HCT116 (cell line): ENCODE measurements at regions not wholly inside any gene's neighbourhood (a gene's known extent, or its start where the extent isn't known, plus 50 kb on each side); places are given as distances from the start of the nearest gene placed in this dataset.

Source experiments
- ATAC-seq: fragments of 200-7000 bp; cut with Tn5 transposase; 2 replicates; pipeline ENCODE4 v1.9.1; 2020; ENCODE audit warnings: mild to moderate bottlenecking, moderate library complexity
- BruUV-seq: library from RNA; stranded (reverse); fragments of 400-500 nt; replicated peaks from 2 replicates; lab custom pipeline; 2021; lab: Mats Ljungman, UMichigan
- CTCF ChIA-PET: fragments of 300-600 bp; sonication (Branson Sonifier 250); formaldehyde crosslinking; loops from one replicate; lab custom pipeline; 2021; ENCODE audit warnings: antibody characterized with exemption; lab: Charles Lee
- POLR2A ChIA-PET: fragments of 300-600, 350-600 bp; sonication (Branson Sonifier 250); formaldehyde crosslinking; loops from one replicate; lab custom pipeline; 2021; ENCODE audit warnings: antibody characterized with exemption; lab: Charles Lee
- RAD21 ChIA-PET, 2 experiments: fragments of 300-600 bp; sonication (Branson Sonifier 250); formaldehyde crosslinking; loops; one replicate each; lab custom pipeline; 2023; ENCODE audit warnings: low total read pairs in 2 of 2; ENCODE audit not compliant: uncharacterized antibody in 2 of 2, unreplicated experiment in 2 of 2, low non-redundant PET in 1 of 2; lab: Charles Lee
- DNase-seq: peaks from one replicate; pipeline ENCODE4 v3.0.0-alpha.2; 2010; ENCODE audit warnings: low read depth, low spot score
- H2AFZ ChIP-seq: fragments of 200-600 bp; shearing (Covaris generic), sonication (generic); 2 replicates; pipeline ENCODE4 v1.6.1; 2017; ENCODE audit warnings: low read depth, mixed run types, mixed read lengths, antibody characterized with exemption, low read length; ENCODE audit not compliant: poor library complexity, severe bottlenecking
- H3K27ac ChIP-seq: 2 replicates; pipeline ENCODE4 v1.5.1; 2012; ENCODE audit warnings: low read depth, low read length
- H3K27me3 ChIP-seq: fragments of 200-600 bp; sonication (generic); 2 replicates; pipeline ENCODE4 v1.6.1; 2016; ENCODE audit warnings: mixed run types, low read length, mixed read lengths; ENCODE audit not compliant: insufficient read depth
- H3K36me3 ChIP-seq, 2 experiments: fragments of 200-500 bp in 1 of 2; fragments of 200-600 bp in 1 of 2; sonication (Bioruptor generic) in 1 of 2; sonication (generic) in 1 of 2; 2 replicates each; pipeline versions ENCODE4 v1.5.1 to v1.6.1; 2014 to 2016; ENCODE audit warnings: low read length in 2 of 2, inconsistent platforms in 1 of 2, mixed read lengths in 1 of 2, mixed run types in 1 of 2; ENCODE audit not compliant: insufficient read depth in 2 of 2, control insufficient read depth in 1 of 2
- H3K4me1 ChIP-seq, 2 experiments: fragments of 200-600 bp in 1 of 2; sonication (generic) in 1 of 2; 2 replicates each; pipeline versions ENCODE4 v1.5.1 to v1.6.1; 2012 to 2017; ENCODE audit warnings: low read length in 2 of 2, inconsistent platforms in 1 of 2, mild to moderate bottlenecking in 1 of 2, mixed read lengths in 1 of 2, mixed run types in 1 of 2, moderate library complexity in 1 of 2; ENCODE audit not compliant: insufficient read depth in 2 of 2, control insufficient read depth in 1 of 2
- H3K4me2 ChIP-seq: fragments of 200-600 bp; sonication (generic); 2 replicates; pipeline ENCODE4 v1.6.1; 2017; ENCODE audit warnings: mixed run types, low read length, mixed read lengths
- H3K4me3 ChIP-seq, 2 experiments: fragments of 200-600 bp in 1 of 2; sonication (generic) in 1 of 2; replicated peaks in 1 of 2; 2 replicates each; pipeline ENCODE4 v1.5.1; 2011 to 2016; ENCODE audit warnings: low read length in 2 of 2, control low read depth in 1 of 2, low read depth in 1 of 2, mild to moderate bottlenecking in 1 of 2, mixed read lengths in 1 of 2, mixed run types in 1 of 2
- H3K79me2 ChIP-seq: fragments of 200-600 bp; sonication (generic); 2 replicates; pipeline ENCODE4 v1.6.1; 2017; ENCODE audit warnings: mild to moderate bottlenecking, mixed run types, low read length, moderate library complexity, mixed read lengths; ENCODE audit not compliant: insufficient read depth
- H3K9ac ChIP-seq: fragments of 200-600 bp; sonication (generic); 2 replicates; pipeline ENCODE4 v1.6.1; 2016; ENCODE audit warnings: low read length, mixed read lengths
- H3K9me2 ChIP-seq: fragments of 200-600 bp; sonication (generic), shearing (Covaris generic); 2 replicates; pipeline ENCODE4 v1.6.1; 2017; ENCODE audit warnings: mixed run types, mild to moderate bottlenecking, moderate library complexity; ENCODE audit not compliant: insufficient read depth
- H3K9me3 ChIP-seq, 2 experiments: fragments of 200-500 bp in 1 of 2; fragments of 200-600 bp in 1 of 2; sonication (Bioruptor generic) in 1 of 2; sonication (generic) in 1 of 2; 2 replicates each; pipeline ENCODE4 v1.6.1; 2014 to 2017; ENCODE audit warnings: low read length in 2 of 2, mixed read lengths in 2 of 2, inconsistent platforms in 1 of 2, low read depth in 1 of 2, mild to moderate bottlenecking in 1 of 2, mixed run types in 1 of 2, moderate library complexity in 1 of 2; ENCODE audit not compliant: control insufficient read depth in 1 of 2, insufficient read depth in 1 of 2
- H4K20me1 ChIP-seq: fragments of 200-600 bp; sonication (generic), shearing (Covaris generic); 2 replicates; pipeline ENCODE4 v1.6.1; 2017; ENCODE audit warnings: mixed run types, mild to moderate bottlenecking, moderate library complexity; ENCODE audit not compliant: insufficient read depth
- CBX3 ChIP-seq: IDR thresholded peaks from 2 replicates; pipeline ENCODE4 v1.6.1; 2012; ENCODE audit warnings: low read depth
- CEBPB ChIP-seq: IDR thresholded peaks from 2 replicates; pipeline ENCODE4 v1.6.1; 2012; ENCODE audit warnings: low read depth
- ELF1 ChIP-seq: IDR thresholded peaks from 2 replicates; pipeline ENCODE4 v1.6.1; 2012; ENCODE audit warnings: low read depth, borderline replicate concordance
- EZH2 ChIP-seq: fragments of 200-600 bp; sonication (generic); IDR thresholded peaks from 2 replicates; pipeline ENCODE4 v1.6.1; 2017; ENCODE audit warnings: antibody characterized with exemption, mixed run types
- MAX ChIP-seq: IDR thresholded peaks from 2 replicates; pipeline ENCODE4 v1.6.1; 2012
- POLR2AphosphoS5 ChIP-seq: IDR thresholded peaks from 2 replicates; pipeline ENCODE4 v1.6.1; 2011; ENCODE audit warnings: mild to moderate bottlenecking, low read depth, low read length, moderate library complexity
- RAD21 ChIP-seq: IDR thresholded peaks from 2 replicates; pipeline ENCODE4 v1.6.1; 2012; ENCODE audit warnings: low read depth, mild to moderate bottlenecking
- SIN3A ChIP-seq: IDR thresholded peaks from 2 replicates; pipeline ENCODE4 v1.6.1; 2012; ENCODE audit warnings: low read depth
- TCF7L2 ChIP-seq: IDR thresholded peaks from 2 replicates; pipeline ENCODE4 v1.7.0; 2011; ENCODE audit warnings: borderline replicate concordance, inconsistent platforms; ENCODE audit not compliant: insufficient read depth, insufficient read length; ENCODE audit errors: extremely low read depth
- YY1 ChIP-seq: IDR thresholded peaks from 2 replicates; pipeline ENCODE4 v1.6.1; 2011; ENCODE audit warnings: low read length, low read depth, moderate library complexity, mild to moderate bottlenecking; ENCODE audit not compliant: insufficient replicate concordance; ENCODE audit errors: extremely low read depth
- ZFX ChIP-seq: fragments of 450-650 bp; IDR thresholded peaks from 2 replicates; pipeline ENCODE4 v1.6.1; 2017
- ZNF274 ChIP-seq: fragments of 200-500 bp; sonication (Bioruptor generic); IDR thresholded peaks from 2 replicates; pipeline ENCODE4 v1.6.1; 2014; ENCODE audit warnings: mild to moderate bottlenecking, low read depth, low read length, inconsistent platforms
- intact Hi-C: fragments of 100-400 bp; cut with micrococcal nuclease; formaldehyde crosslinking; loops from 2 replicates; pipeline ENCODE4 v1.10.0; 2022
- TF ChIP-seq, protein P1 (sequence below): IDR thresholded peaks from 2 replicates; pipeline ENCODE4 v1.6.1; 2011; ENCODE audit warnings: mild to moderate bottlenecking, low read length, moderate library complexity; ENCODE audit not compliant: insufficient replicate concordance; ENCODE audit errors: extremely low read depth
- TF ChIP-seq, protein P2 (sequence below): IDR thresholded peaks from 2 replicates; pipeline ENCODE4 v1.6.1; 2012
- TF ChIP-seq, protein P3 (sequence below), 3 experiments: fragments of 200-600 bp in 1 of 3; sonication (generic) in 1 of 3; IDR thresholded peaks in 2 of 3; conservative IDR thresholded peaks in 1 of 3; 2 replicates each; pipeline ENCODE4 v1.5.1; 2012 to 2017; ENCODE audit warnings: low read depth in 2 of 3, low read length in 2 of 3, antibody characterized with exemption in 1 of 3, borderline replicate concordance in 1 of 3, control low read depth in 1 of 3, mild to moderate bottlenecking in 1 of 3, mixed read lengths in 1 of 3, mixed run types in 1 of 3, moderate library complexity in 1 of 3; ENCODE audit not compliant: insufficient read depth in 1 of 3
- TF ChIP-seq, protein P4 (sequence below): IDR thresholded peaks from 2 replicates; pipeline ENCODE4 v1.6.1; 2012; ENCODE audit warnings: low read depth

DNA sequence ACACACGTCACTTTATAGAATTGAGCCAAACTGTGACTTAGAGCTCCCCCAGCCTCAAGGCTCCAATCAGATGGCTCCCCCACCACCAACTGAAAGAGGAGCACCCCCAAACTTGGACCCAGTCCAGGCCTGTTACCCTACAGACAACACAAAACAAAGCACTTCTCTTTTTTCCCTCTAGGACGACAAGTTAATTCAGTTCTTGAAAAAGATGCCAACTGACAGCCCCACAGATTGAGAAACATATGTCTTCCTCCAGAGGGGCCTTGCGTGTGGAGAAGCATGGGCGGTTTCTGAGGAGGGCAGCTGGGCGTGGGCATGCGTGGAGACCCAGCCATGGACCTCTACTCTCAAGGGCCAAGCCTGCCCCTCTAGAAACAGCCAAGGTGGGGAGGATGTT lies 229.5 kb downstream of the SHQ1 start (continued):
- TF ChIP-seq, protein P1, sequence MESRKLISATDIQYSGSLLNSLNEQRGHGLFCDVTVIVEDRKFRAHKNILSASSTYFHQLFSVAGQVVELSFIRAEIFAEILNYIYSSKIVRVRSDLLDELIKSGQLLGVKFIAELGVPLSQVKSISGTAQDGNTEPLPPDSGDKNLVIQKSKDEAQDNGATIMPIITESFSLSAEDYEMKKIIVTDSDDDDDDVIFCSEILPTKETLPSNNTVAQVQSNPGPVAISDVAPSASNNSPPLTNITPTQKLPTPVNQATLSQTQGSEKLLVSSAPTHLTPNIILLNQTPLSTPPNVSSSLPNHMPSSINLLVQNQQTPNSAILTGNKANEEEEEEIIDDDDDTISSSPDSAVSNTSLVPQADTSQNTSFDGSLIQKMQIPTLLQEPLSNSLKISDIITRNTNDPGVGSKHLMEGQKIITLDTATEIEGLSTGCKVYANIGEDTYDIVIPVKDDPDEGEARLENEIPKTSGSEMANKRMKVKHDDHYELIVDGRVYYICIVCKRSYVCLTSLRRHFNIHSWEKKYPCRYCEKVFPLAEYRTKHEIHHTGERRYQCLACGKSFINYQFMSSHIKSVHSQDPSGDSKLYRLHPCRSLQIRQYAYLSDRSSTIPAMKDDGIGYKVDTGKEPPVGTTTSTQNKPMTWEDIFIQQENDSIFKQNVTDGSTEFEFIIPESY = no peak

DNA sequence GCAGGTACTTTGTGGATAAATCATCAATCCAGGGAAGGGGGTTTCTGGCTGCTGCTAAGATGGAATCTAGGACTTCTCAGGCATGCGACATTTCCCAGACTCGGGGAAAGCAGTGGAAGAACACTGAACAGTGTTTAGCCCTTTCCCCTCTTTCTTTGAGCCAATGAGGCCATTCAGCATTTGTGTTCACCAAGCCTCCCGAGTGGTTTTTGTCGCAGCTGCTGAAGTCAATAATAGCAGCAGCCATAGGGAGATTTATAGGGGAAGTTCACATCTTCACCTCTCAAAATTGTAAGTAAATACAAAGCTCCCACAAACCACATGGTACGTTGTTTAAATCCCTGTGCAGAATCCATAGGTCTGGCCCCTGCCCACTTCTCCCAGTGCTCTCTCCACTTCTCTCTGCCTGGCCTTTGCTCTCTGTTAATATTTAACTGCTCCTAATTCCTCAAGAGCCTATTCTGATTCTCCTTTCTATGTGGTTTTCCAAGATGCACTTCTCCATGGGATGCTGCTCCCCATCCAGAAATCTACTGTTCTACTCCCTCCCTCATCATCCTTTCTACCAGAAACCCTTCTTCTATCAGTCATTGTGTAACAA lies 230.7 kb downstream of the SHQ1 start:
- Histone ChIP-seq H3K9me3 (no peaks in the 10 kb centered on the region), H3K79me2 (no peaks in the 10 kb centered on the region), H2AFZ (no peak overlapping the region), H3K27ac (no peak overlapping the region), H3K4me1 (no peaks in the 10 kb centered on the region), H4K20me1 (no peaks in the 10 kb centered on the region), H3K27me3 (no peaks in the 10 kb centered on the region), H3K9ac (no peak overlapping the region), H3K4me2 (no peak overlapping the region), H3K36me3 (no peaks in the 10 kb centered on the region), H3K9me2 (no peaks in the 10 kb centered on the region), H3K4me3 (no peak overlapping the region)
- no peak for DNase-seq
- ChIA-PET POLR2A (no interaction called here), CTCF (no interaction called here), RAD21 (no interaction called here)
- no TSS peak for BruUV-seq
- TF ChIP-seq CEBPB = no peak
- TF ChIP-seq MAX = no peak
- no peak for TF ChIP-seq SIN3A
- TF ChIP-seq ZNF274 = no peak
- TF ChIP-seq TCF7L2 = no peak
- no peak for TF ChIP-seq EZH2
- TF ChIP-seq RAD21 = no peak
- TF ChIP-seq CBX3 = no peak
- TF ChIP-seq YY1 = no peak
- TF ChIP-seq, protein P2, sequence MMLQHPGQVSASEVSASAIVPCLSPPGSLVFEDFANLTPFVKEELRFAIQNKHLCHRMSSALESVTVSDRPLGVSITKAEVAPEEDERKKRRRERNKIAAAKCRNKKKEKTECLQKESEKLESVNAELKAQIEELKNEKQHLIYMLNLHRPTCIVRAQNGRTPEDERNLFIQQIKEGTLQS = no peak
- TF ChIP-seq, protein P3, sequence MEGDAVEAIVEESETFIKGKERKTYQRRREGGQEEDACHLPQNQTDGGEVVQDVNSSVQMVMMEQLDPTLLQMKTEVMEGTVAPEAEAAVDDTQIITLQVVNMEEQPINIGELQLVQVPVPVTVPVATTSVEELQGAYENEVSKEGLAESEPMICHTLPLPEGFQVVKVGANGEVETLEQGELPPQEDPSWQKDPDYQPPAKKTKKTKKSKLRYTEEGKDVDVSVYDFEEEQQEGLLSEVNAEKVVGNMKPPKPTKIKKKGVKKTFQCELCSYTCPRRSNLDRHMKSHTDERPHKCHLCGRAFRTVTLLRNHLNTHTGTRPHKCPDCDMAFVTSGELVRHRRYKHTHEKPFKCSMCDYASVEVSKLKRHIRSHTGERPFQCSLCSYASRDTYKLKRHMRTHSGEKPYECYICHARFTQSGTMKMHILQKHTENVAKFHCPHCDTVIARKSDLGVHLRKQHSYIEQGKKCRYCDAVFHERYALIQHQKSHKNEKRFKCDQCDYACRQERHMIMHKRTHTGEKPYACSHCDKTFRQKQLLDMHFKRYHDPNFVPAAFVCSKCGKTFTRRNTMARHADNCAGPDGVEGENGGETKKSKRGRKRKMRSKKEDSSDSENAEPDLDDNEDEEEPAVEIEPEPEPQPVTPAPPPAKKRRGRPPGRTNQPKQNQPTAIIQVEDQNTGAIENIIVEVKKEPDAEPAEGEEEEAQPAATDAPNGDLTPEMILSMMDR (IDR thresholded peaks at IDR 0.05 in 2 of 3, conservative IDR thresholded peaks at IDR 0.05 in 1 of 3; ENCODE audit: borderline replicate concordance in 1 of 3, insufficient read depth in 1 of 3, low read depth in 2 of 3, low read length in 2 of 3) = no peak
- no peak for TF ChIP-seq ZFX
- TF ChIP-seq, protein P4, sequence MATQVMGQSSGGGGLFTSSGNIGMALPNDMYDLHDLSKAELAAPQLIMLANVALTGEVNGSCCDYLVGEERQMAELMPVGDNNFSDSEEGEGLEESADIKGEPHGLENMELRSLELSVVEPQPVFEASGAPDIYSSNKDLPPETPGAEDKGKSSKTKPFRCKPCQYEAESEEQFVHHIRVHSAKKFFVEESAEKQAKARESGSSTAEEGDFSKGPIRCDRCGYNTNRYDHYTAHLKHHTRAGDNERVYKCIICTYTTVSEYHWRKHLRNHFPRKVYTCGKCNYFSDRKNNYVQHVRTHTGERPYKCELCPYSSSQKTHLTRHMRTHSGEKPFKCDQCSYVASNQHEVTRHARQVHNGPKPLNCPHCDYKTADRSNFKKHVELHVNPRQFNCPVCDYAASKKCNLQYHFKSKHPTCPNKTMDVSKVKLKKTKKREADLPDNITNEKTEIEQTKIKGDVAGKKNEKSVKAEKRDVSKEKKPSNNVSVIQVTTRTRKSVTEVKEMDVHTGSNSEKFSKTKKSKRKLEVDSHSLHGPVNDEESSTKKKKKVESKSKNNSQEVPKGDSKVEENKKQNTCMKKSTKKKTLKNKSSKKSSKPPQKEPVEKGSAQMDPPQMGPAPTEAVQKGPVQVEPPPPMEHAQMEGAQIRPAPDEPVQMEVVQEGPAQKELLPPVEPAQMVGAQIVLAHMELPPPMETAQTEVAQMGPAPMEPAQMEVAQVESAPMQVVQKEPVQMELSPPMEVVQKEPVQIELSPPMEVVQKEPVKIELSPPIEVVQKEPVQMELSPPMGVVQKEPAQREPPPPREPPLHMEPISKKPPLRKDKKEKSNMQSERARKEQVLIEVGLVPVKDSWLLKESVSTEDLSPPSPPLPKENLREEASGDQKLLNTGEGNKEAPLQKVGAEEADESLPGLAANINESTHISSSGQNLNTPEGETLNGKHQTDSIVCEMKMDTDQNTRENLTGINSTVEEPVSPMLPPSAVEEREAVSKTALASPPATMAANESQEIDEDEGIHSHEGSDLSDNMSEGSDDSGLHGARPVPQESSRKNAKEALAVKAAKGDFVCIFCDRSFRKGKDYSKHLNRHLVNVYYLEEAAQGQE = no peak
- no peak for TF ChIP-seq ELF1
- TF ChIP-seq POLR2AphosphoS5 = no peak
- intact Hi-C loops = no loop called here
- ATAC-seq = no peak
